Keratinocyte (primary cell): ENCODE measurements at regions not wholly inside any gene's neighbourhood (a gene's known extent, or its start where the extent isn't known, plus 50 kb on each side); places are given as distances from the start of the nearest gene placed in this dataset.

Source experiments
- DNase-seq: peaks from one replicate; pipeline ENCODE4 v3.0.0-alpha.2; 2011; ENCODE audit warnings: low read depth, missing footprints, low spot score
- FAIRE-seq: peaks from 2 replicates; lab custom pipeline; 2011; peaks lifted over from hg19 to GRCh38; lab: Jason Lieb, UNC
- H2AFZ ChIP-seq: 2 replicates; pipeline ENCODE4 v1.6.0; 2012; ENCODE audit warnings: low read length, control low read depth, inconsistent platforms; ENCODE audit not compliant: control insufficient read depth
- H3K27ac ChIP-seq: 2 replicates; pipeline ENCODE4 v1.5.1; 2011; ENCODE audit warnings: low read length; ENCODE audit not compliant: control insufficient read depth, insufficient read depth
- H3K27me3 ChIP-seq: 3 replicates; pipeline ENCODE4 v1.6.0; 2011; ENCODE audit warnings: low read length; ENCODE audit not compliant: control insufficient read depth, insufficient read depth; ENCODE audit errors: extremely low read depth
- H3K36me3 ChIP-seq, 2 experiments: 2 replicates in 1 of 2; 3 replicates in 1 of 2; pipeline ENCODE4 v1.5.1; 2011; ENCODE audit warnings: low read length in 2 of 2, mild to moderate bottlenecking in 1 of 2; ENCODE audit not compliant: control insufficient read depth in 2 of 2, insufficient read depth in 2 of 2; ENCODE audit errors: extremely low read depth in 1 of 2
- H3K4me1 ChIP-seq: 3 replicates; pipeline ENCODE4 v1.5.1; 2011; ENCODE audit warnings: low read length; ENCODE audit not compliant: control insufficient read depth, insufficient read depth; ENCODE audit errors: extremely low read depth
- H3K4me2 ChIP-seq: 3 replicates; pipeline ENCODE4 v1.6.0; 2011; ENCODE audit warnings: low read depth, low read length; ENCODE audit not compliant: control insufficient read depth, insufficient read depth; ENCODE audit errors: extremely low read depth
- H3K4me3 ChIP-seq, 3 experiments: fragments of 200-600 bp in 1 of 3; sonication (generic) in 1 of 3; 2 replicates in 2 of 3; 3 replicates in 1 of 3; pipeline ENCODE4 v1.5.1; 2011 to 2016; ENCODE audit warnings: low read length in 3 of 3, mild to moderate bottlenecking in 3 of 3, control low read depth in 2 of 3, inconsistent platforms in 1 of 3, low read depth in 1 of 3, mixed read lengths in 1 of 3, mixed run types in 1 of 3, moderate library complexity in 1 of 3; ENCODE audit not compliant: control insufficient read depth in 2 of 3, insufficient read depth in 2 of 3; ENCODE audit errors: extremely low read depth in 1 of 3
- H3K79me2 ChIP-seq: 2 replicates; pipeline ENCODE4 v1.6.0; 2012; ENCODE audit warnings: low read length; ENCODE audit not compliant: control insufficient read depth, insufficient read depth
- H3K9ac ChIP-seq: 3 replicates; pipeline ENCODE4 v1.6.0; 2011; ENCODE audit warnings: low read length; ENCODE audit not compliant: control insufficient read depth, insufficient read depth; ENCODE audit errors: extremely low read depth
- H3K9me1 ChIP-seq: 3 replicates; pipeline ENCODE4 v1.6.0; 2011; ENCODE audit warnings: low read length; ENCODE audit not compliant: control insufficient read depth, insufficient read depth; ENCODE audit errors: extremely low read depth
- H3K9me3 ChIP-seq: 2 replicates; pipeline ENCODE4 v1.5.1; 2012; ENCODE audit warnings: low read depth, low read length; ENCODE audit not compliant: control insufficient read depth
- H4K20me1 ChIP-seq: 3 replicates; pipeline ENCODE4 v1.6.0; 2011; ENCODE audit warnings: low read length; ENCODE audit not compliant: control insufficient read depth, insufficient read depth; ENCODE audit errors: extremely low read depth
- CTCF ChIP-seq, 3 experiments: IDR thresholded peaks in 1 of 3; conservative IDR thresholded peaks in 1 of 3; optimal IDR thresholded peaks in 1 of 3; 2 replicates in 2 of 3; 3 replicates in 1 of 3; pipeline versions ENCODE3 to v1.5.1; 2011; ENCODE audit warnings: low read length in 3 of 3, mild to moderate bottlenecking in 3 of 3, moderate library complexity in 2 of 3, control low read depth in 1 of 3, inconsistent platforms in 1 of 3; ENCODE audit not compliant: insufficient read depth in 2 of 3; ENCODE audit errors: extremely low read depth in 1 of 3
- EZH2 ChIP-seq: IDR thresholded peaks from one replicate; pipeline ENCODE4 v1.6.1; 2012; ENCODE audit warnings: inconsistent platforms, mild to moderate bottlenecking, low read length, moderate library complexity
- dilution Hi-C: fragments of 300-500 bp; cut with MboI; formaldehyde crosslinking; loops from one replicate; pipeline ENCODE4 v1.7.0; 2020; ENCODE audit warnings: low sequenced_read_pairs; ENCODE audit not compliant: extremely low pct_ligation_motif_present

- H3K36me3 ChIP-seq = no peaks in the 10 kb centered on the region
- no peaks in the 10 kb centered on the region for H3K79me2 ChIP-seq
- H4K20me1 ChIP-seq = no peaks in the 10 kb centered on the region
- H2AFZ ChIP-seq = no peak overlapping the region
- FAIRE-seq (no peak), DNase-seq (no peak)
- TF ChIP-seq CTCF (optimal IDR thresholded peaks at IDR 0.05 in 1 of 3, IDR thresholded peaks at IDR 0.05 in 1 of 3, conservative IDR thresholded peaks at IDR 0.05 in 1 of 3; ENCODE audit: extremely low read depth in 1 of 3, insufficient read depth in 2 of 3, low read length in 3 of 3) (no peak), EZH2 (no peak)
- no peaks in the 10 kb centered on the region for H3K9me3 ChIP-seq
- dilution Hi-C loops = no loop called here
- no peaks in the 10 kb centered on the region for H3K9me1 ChIP-seq
- no peak overlapping the region for H3K9ac ChIP-seq
- H3K4me1 ChIP-seq = peaks cover 6% of the 10 kb centered on the region
- no peak overlapping the region for H3K4me3 ChIP-seq
- H3K27ac ChIP-seq = no peak overlapping the region
- H3K4me2 ChIP-seq = no peak overlapping the region
- H3K27me3 ChIP-seq = no peaks in the 10 kb centered on the region
These were observed 239.4 kb downstream of the C12orf75 start for GRCh38 chr12:105569886-105570285.

- H3K9ac ChIP-seq = no peak overlapping the region
- H3K9me1 ChIP-seq = no peaks in the 10 kb centered on the region
- no peak overlapping the region for H3K4me3 ChIP-seq
- no peak overlapping the region for H3K4me2 ChIP-seq
- H3K4me1 ChIP-seq = peaks cover 6% of the 10 kb centered on the region
- no peak overlapping the region for H3K27ac ChIP-seq
- dilution Hi-C loops = no loop called here
- no peaks in the 10 kb centered on the region for H3K79me2 ChIP-seq
- H3K9me3 ChIP-seq = no peaks in the 10 kb centered on the region
- no peak for FAIRE-seq
- DNase-seq = no peak
- no peaks in the 10 kb centered on the region for H3K36me3 ChIP-seq
- H4K20me1 ChIP-seq = no peaks in the 10 kb centered on the region
- no peaks in the 10 kb centered on the region for H3K27me3 ChIP-seq
- H2AFZ ChIP-seq = no peak overlapping the region
- no peak for TF ChIP-seq CTCF (optimal IDR thresholded peaks at IDR 0.05 in 1 of 3, IDR thresholded peaks at IDR 0.05 in 1 of 3, conservative IDR thresholded peaks at IDR 0.05 in 1 of 3; ENCODE audit: extremely low read depth in 1 of 3, insufficient read depth in 2 of 3, low read length in 3 of 3)
These were observed 240.5 kb downstream of the C12orf75 start for GRCh38 chr12:105570944-105571343.
